Fibroblast of mammary gland (primary cell): ENCODE measurements at regions not wholly inside any gene's neighbourhood (a gene's known extent, or its start where the extent isn't known, plus 50 kb on each side); places are given as distances from the start of the nearest gene placed in this dataset.

Experiments used
- DNase-seq: peaks from one replicate; pipeline ENCODE4 v3.0.0-alpha.2; 2010; ENCODE audit warnings: low read depth
- H3K4me3 ChIP-seq: 2 replicates; pipeline ENCODE4 v1.5.1; 2011; ENCODE audit warnings: low read depth, mild to moderate bottlenecking, low read length, moderate library complexity; ENCODE audit not compliant: control insufficient read depth
- TF ChIP-seq, protein P1 (sequence below): conservative IDR thresholded peaks from 2 replicates; pipeline ENCODE4 v1.5.1; 2011; ENCODE audit warnings: low read depth, low read length, inconsistent platforms; ENCODE audit not compliant: control insufficient read depth, insufficient read depth

DNA sequence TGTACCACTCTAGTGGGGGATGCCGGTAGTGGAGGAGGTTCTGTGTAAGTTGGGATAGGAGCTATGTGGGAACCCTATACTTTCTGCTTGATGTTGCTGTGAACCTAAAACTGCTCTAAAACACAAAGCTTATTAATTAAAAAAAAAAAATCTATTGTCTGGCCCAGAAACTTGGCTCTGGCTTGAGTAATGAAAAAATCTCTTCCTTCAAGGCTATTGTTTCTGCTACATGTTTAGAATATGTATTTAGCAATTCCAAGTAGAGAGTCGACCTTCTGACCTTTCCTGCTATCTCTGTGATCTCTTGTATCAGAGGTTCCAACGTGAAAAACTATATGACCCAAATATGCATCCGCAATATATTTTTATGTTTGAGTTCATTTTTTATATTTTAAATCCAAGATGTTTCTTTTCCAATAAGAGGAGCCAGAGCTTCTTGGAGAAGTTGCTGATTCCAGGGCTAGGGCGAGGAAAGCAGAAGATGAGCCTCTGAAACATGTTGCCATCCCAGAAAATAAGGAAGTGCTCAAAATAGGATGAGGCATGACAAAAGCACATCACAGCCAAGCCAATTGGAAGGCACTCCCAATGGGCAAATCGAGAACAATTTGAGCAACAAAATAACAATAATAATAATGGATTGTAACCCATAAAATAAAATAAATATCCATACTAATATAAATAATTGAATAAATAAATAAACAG, 184.6 kb upstream of the TMEM260 start:
- TF ChIP-seq, protein P1, sequence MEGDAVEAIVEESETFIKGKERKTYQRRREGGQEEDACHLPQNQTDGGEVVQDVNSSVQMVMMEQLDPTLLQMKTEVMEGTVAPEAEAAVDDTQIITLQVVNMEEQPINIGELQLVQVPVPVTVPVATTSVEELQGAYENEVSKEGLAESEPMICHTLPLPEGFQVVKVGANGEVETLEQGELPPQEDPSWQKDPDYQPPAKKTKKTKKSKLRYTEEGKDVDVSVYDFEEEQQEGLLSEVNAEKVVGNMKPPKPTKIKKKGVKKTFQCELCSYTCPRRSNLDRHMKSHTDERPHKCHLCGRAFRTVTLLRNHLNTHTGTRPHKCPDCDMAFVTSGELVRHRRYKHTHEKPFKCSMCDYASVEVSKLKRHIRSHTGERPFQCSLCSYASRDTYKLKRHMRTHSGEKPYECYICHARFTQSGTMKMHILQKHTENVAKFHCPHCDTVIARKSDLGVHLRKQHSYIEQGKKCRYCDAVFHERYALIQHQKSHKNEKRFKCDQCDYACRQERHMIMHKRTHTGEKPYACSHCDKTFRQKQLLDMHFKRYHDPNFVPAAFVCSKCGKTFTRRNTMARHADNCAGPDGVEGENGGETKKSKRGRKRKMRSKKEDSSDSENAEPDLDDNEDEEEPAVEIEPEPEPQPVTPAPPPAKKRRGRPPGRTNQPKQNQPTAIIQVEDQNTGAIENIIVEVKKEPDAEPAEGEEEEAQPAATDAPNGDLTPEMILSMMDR, result no peak
- no peak for DNase-seq
- H3K4me3 ChIP-seq, result no peak overlapping the region

DNA sequence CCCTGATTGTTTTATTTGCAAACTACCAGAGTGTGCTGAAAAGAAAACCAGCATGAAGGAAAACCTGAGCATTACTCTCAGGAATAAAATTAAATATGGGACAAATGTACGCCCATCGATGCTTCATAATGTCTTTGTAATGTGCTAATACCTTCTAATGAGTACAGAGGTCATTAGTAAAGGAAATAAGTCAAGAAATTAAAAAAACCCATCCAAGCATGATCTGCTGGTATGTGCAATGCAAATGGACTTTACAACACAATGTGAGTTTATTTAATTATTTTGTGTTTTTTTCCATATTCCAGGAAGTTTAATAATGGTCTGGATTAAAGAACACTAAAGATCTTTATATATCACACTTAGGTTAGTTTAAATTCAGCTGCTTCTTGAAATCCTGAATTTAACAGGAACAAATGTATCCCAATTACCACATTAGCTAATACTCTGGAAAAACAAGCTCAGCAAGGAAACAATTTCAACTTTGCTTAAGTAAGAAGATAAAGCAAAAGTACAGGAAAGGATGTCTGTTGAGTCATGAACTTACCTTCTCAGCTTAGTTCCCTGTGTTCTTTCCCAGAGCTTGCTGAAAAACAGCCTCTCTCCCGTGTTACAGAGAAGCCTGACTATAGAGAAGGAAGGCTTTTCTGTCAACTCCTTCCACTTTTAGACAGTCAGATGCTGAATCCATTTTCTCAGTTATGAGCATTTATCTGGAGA, 179.3 kb upstream of the TMEM260 start:
- no peak for DNase-seq
- H3K4me3 ChIP-seq, result no peak overlapping the region
- TF ChIP-seq, protein P1, result no peak

DNA sequence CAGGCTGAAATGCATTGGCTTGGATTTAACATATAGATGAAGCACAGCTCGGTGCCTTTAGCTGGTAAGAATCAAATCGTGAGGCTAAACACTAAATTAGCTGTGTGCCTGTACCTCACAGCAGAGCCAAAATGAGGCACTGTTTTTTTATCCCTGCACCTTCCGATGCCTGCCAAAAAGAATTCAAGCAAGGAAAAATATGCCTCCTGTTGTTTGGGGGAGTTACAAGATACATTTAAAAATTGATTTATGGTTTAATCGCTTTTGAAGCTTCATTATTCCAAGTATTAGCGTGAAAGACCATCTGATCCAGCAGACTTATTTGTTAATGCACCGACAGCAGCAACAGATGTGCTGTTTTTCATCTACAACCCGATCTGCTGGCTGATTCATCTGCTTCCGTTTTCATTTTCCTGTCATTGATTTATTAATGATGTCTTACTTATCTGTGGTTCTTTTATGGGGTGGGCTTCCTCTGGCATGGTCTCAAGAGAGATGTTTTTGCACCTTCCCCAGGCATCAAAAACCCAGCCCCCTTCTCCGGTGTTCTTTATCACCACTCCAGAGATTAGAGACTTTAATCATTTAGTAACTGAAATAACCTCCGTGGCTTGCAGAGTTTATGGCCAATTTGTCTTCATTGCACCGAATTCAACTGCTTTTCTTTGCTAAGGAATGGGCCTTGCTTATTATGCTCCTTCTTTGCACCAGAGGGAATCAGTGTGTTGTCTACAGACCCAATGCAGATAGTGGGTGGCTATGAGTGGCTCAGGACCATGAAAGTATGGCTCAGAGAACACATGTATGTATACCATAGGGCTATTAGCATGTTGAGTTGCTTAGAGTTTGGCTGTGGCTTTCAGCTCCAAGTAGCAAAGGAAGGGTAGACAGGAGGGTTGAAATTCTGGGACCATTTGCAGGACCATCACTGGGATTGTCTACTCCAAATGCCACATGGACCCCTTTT, 166.8 kb upstream of the TMEM260 start:
- TF ChIP-seq, protein P1, result no peak
- no peak overlapping the region for H3K4me3 ChIP-seq
- DNase-seq, result peak; percentile 11

DNA sequence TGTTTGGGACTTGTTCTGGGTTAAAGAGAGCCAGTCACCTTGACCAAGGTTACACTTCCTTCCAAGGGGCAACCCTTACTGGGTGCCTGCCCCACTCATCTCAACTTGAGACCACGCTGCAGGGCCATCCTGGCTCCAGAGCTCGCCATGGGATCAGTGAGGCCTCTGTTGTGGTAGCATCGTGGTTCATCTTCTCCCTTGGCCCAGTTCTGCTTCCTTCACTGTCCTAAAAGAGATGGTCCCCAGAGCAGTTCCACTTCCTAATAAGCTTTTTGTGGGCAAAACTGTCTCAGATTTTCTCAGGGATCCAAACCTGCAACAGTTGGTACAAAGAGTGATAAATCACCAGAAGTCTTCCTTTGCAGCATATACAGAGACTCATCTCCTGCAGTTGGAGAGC, 165.9 kb upstream of the TMEM260 start:
- DNase-seq, result no peak
- TF ChIP-seq, protein P1, result no peak
- no peak overlapping the region for H3K4me3 ChIP-seq

DNA sequence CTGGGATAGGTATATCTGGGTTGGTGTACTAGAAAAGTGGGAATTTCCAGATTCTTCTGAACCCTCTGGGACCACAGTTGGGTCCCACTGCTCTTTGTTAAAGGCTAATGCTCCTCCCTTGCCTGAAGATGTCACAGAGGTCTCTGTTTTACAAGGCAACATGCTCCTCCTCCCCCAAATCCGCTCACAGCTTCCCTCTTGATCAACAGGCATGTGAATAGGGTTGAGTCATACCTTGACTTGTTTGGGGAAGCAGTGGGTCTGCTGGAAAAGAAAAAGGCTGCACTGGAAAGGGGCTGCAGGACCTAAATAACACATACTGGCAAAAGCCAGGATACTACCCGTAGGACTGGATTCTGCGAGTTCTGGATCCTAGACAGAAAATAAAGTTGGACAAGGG, 165.4 kb upstream of the TMEM260 start:
- DNase-seq, result peak; percentile 7
- TF ChIP-seq, protein P1, result no peak

DNA sequence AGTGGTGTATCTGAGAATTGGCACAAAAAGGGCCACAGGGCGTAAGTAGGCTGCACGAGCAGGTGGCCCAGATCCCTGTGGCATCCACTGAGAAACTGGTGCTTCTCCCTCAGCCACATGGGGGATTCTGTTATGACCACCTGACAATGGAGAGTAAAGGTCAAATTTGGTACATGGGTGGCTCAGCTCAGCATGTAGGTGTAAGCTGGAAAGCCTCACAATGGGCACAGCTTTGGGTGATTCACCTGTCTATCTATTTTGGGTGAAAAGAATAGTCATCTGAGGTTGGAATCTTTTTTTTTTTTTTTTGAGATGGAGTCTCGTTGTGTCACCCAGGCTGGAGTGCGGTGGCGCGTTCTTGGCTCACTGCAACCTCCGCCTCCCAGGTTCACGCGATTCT, 163.4 kb upstream of the TMEM260 start:
- DNase-seq, result no peak
- no peak overlapping the region for H3K4me3 ChIP-seq
- TF ChIP-seq, protein P1, result no peak

More for the DNA sequence above, 165.4 kb upstream of the TMEM260 start:
- H3K4me3 ChIP-seq, result no peak overlapping the region
